Panc1 (cell line): ENCODE measurements at regions not wholly inside any gene's neighbourhood (a gene's known extent, or its start where the extent isn't known, plus 50 kb on each side); places are given as distances from the start of the nearest gene placed in this dataset.

Source experiments
- ATAC-seq: fragments of 200-7000 bp; cut with Tn5 transposase; 2 replicates; pipeline ENCODE4 v1.9.1; 2020; ENCODE audit warnings: mild to moderate bottlenecking, moderate library complexity
- BruUV-seq: library from RNA; stranded (reverse); fragments of 400-500 nt; replicated peaks from 2 replicates; lab custom pipeline; 2021; lab: Mats Ljungman, UMichigan
- CTCF ChIA-PET: fragments of 300-600 bp; sonication (Branson Sonifier 250); formaldehyde crosslinking; loops from one replicate; lab custom pipeline; 2022; ENCODE audit warnings: antibody characterized with exemption; lab: Charles Lee
- POLR2A ChIA-PET: fragments of 300-600 bp; sonication (Branson Sonifier 250); formaldehyde crosslinking; loops from one replicate; lab custom pipeline; 2022; ENCODE audit warnings: antibody characterized with exemption; lab: Charles Lee
- DNase-seq: peaks from one replicate; pipeline ENCODE4 v3.0.0-alpha.2; 2010; ENCODE audit warnings: low read depth, low spot score
- H3K27ac ChIP-seq: 2 replicates; pipeline ENCODE4 v1.5.1; 2011; ENCODE audit warnings: mild to moderate bottlenecking, low read length, inconsistent platforms
- H3K27me3 ChIP-seq: fragments of 200-500 bp; sonication (Bioruptor generic); 2 replicates; pipeline ENCODE4 v1.6.0; 2014; ENCODE audit warnings: low read length, inconsistent platforms; ENCODE audit not compliant: control insufficient read depth, insufficient read depth
- H3K36me3 ChIP-seq: fragments of 200-500 bp; sonication (Bioruptor generic); 2 replicates; pipeline ENCODE4 v1.5.1; 2014; ENCODE audit warnings: inconsistent platforms, mild to moderate bottlenecking, low read length, moderate library complexity; ENCODE audit not compliant: control insufficient read depth, insufficient read depth
- H3K4me1 ChIP-seq: 2 replicates; pipeline ENCODE4 v1.5.1; 2011; ENCODE audit warnings: inconsistent platforms, mild to moderate bottlenecking, low read length, moderate library complexity; ENCODE audit not compliant: control insufficient read depth, insufficient read depth
- H3K4me3 ChIP-seq, 2 experiments: 2 replicates each; pipeline ENCODE4 v1.5.1; 2011 to 2012; ENCODE audit warnings: low read depth in 2 of 2, low read length in 2 of 2, mild to moderate bottlenecking in 2 of 2, inconsistent platforms in 1 of 2, moderate library complexity in 1 of 2
- H3K9me3 ChIP-seq: fragments of 200-500 bp; sonication (Bioruptor generic); 2 replicates; pipeline ENCODE4 v1.5.1; 2014; ENCODE audit warnings: low read depth, mild to moderate bottlenecking, inconsistent platforms, low read length, moderate library complexity; ENCODE audit not compliant: control insufficient read depth, insufficient read depth
- CTCF ChIP-seq: fragments of 450-650 bp; IDR thresholded peaks from 2 replicates; pipeline ENCODE4 v1.5.1; 2017; ENCODE audit warnings: mild to moderate bottlenecking
- POLR2AphosphoS5 ChIP-seq: IDR thresholded peaks from 2 replicates; pipeline ENCODE4 v1.6.1; 2012; ENCODE audit warnings: mild to moderate bottlenecking, low read depth, low read length, moderate library complexity
- REST ChIP-seq, 2 experiments: IDR thresholded peaks; 2 replicates each; pipeline ENCODE4 v1.6.1; 2011 to 2012; ENCODE audit warnings: low read depth in 2 of 2, control low read depth in 1 of 2, low read length in 1 of 2, mild to moderate bottlenecking in 1 of 2, moderate library complexity in 1 of 2; ENCODE audit not compliant: insufficient read depth in 1 of 2
- SIN3A ChIP-seq: IDR thresholded peaks from 2 replicates; pipeline ENCODE4 v1.6.1; 2012; ENCODE audit warnings: low read depth, mild to moderate bottlenecking, low read length, moderate library complexity, borderline replicate concordance; ENCODE audit not compliant: insufficient read depth
- TCF7L2 ChIP-seq: IDR thresholded peaks from 2 replicates; pipeline ENCODE4 v1.6.1; 2011; ENCODE audit warnings: mild to moderate bottlenecking, low read depth, low read length, inconsistent platforms
- in situ Hi-C: cut with HindIII; loops from 2 replicates; pipeline ENCODE4 v1.10.0; 2016; ENCODE audit warnings: low sequenced_read_pairs, low pct_unique_long_range_greater_than_20kb
- intact Hi-C: fragments of 100-400 bp; cut with micrococcal nuclease; formaldehyde crosslinking; loops from one replicate; pipeline ENCODE4 v1.10.0; 2022; ENCODE audit not compliant: unreplicated experiment

GRCh38 chr1:90334137-90334536 is 339.2 kb downstream of the ZNF326 start:
- H3K27me3 ChIP-seq: no peaks in the 10 kb centered on the region
- no peaks in the 10 kb centered on the region for H3K36me3 ChIP-seq
- intact Hi-C loops (no loop called here), in situ Hi-C loops (no loop called here)
- no peak overlapping the region for H3K27ac ChIP-seq
- no peak for DNase-seq
- ATAC-seq: no peak
- H3K4me3 ChIP-seq: no peak overlapping the region
- no peak for TF ChIP-seq CTCF
- ChIA-PET POLR2A (interaction anchor here (0.6 kb wide), 1 partner anchor 119 kb away, joined by 8 read pairs; no protein-coding TSS in a partner anchor), CTCF (no interaction called here)
- no peaks in the 10 kb centered on the region for H3K9me3 ChIP-seq
- no TSS peak for BruUV-seq
- no peaks in the 10 kb centered on the region for H3K4me1 ChIP-seq

- H3K36me3 ChIP-seq: no peaks in the 10 kb centered on the region
- H3K4me3 ChIP-seq: no peak overlapping the region
- no peaks in the 10 kb centered on the region for H3K9me3 ChIP-seq
- DNase-seq (no peak), ATAC-seq (no peak)
- TF ChIP-seq SIN3A: no peak
- TF ChIP-seq TCF7L2: no peak
- TF ChIP-seq REST (IDR thresholded peaks at IDR 0.05; ENCODE audit: insufficient read depth in 1 of 2, low read depth in 2 of 2, low read length in 1 of 2): no peak
- no peak for TF ChIP-seq POLR2AphosphoS5
- TF ChIP-seq CTCF: no peak
- ChIA-PET POLR2A (no interaction called here), CTCF (no interaction called here)
- H3K27me3 ChIP-seq: no peaks in the 10 kb centered on the region; the same call in 1 of the 2 replicates
- intact Hi-C loops (no loop called here), in situ Hi-C loops (no loop called here)
- no peak overlapping the region for H3K27ac ChIP-seq
- H3K4me1 ChIP-seq: no peaks in the 10 kb centered on the region
- no TSS peak for BruUV-seq
These were observed 330.3 kb downstream of the ZNF326 start for GRCh38 chr1:90325168-90325567.
